Fibroblast of the aortic adventitia (primary cell): ENCODE measurements at regions not wholly inside any gene's neighbourhood (a gene's known extent, or its start where the extent isn't known, plus 50 kb on each side); places are given as distances from the start of the nearest gene placed in this dataset.
A peak's percentile ranks its signal among the peaks of the same experiment; 100 is the strongest.

Experiments used
- DNase-seq: peaks from one replicate; pipeline ENCODE4 v3.0.0-alpha.2; 2010; ENCODE audit warnings: low read depth
- H3K4me3 ChIP-seq: 2 replicates; pipeline ENCODE4 v1.5.1; 2011; ENCODE audit warnings: low read depth, mild to moderate bottlenecking, control low read depth, low read length, moderate library complexity
- TF ChIP-seq, protein P1 (sequence below): IDR thresholded peaks from 2 replicates; pipeline ENCODE4 v1.5.1; 2011; ENCODE audit warnings: mild to moderate bottlenecking, low read length, control low read depth, inconsistent platforms; ENCODE audit not compliant: insufficient read depth

- no peak overlapping the region for H3K4me3 ChIP-seq
- DNase-seq = no peak
- TF ChIP-seq, protein P1, sequence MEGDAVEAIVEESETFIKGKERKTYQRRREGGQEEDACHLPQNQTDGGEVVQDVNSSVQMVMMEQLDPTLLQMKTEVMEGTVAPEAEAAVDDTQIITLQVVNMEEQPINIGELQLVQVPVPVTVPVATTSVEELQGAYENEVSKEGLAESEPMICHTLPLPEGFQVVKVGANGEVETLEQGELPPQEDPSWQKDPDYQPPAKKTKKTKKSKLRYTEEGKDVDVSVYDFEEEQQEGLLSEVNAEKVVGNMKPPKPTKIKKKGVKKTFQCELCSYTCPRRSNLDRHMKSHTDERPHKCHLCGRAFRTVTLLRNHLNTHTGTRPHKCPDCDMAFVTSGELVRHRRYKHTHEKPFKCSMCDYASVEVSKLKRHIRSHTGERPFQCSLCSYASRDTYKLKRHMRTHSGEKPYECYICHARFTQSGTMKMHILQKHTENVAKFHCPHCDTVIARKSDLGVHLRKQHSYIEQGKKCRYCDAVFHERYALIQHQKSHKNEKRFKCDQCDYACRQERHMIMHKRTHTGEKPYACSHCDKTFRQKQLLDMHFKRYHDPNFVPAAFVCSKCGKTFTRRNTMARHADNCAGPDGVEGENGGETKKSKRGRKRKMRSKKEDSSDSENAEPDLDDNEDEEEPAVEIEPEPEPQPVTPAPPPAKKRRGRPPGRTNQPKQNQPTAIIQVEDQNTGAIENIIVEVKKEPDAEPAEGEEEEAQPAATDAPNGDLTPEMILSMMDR = no peak
Observed at GRCh38 chrX:140297273-140297672, 207.6 kb downstream of the SOX3 start.

- TF ChIP-seq, protein P1 = no peak
- H3K4me3 ChIP-seq = no peak overlapping the region
- DNase-seq = no peak
Observed at GRCh38 chrX:140292961-140293360, 211.9 kb downstream of the SOX3 start.

- no peak overlapping the region for H3K4me3 ChIP-seq
- TF ChIP-seq, protein P1 = no peak
- DNase-seq = no peak
Observed at GRCh38 chrX:140292188-140292587, 212.7 kb downstream of the SOX3 start.

GRCh38 chrX:140274811-140275525 lies 229.9 kb downstream of the SOX3 start:
- TF ChIP-seq, protein P1 = no peak
- no peak overlapping the region for H3K4me3 ChIP-seq
- DNase-seq = peak; percentile 52

GRCh38 chrX:140273921-140274320 lies 230.9 kb downstream of the SOX3 start:
- TF ChIP-seq, protein P1 = no peak
- H3K4me3 ChIP-seq = no peak overlapping the region
- no peak for DNase-seq

DNA sequence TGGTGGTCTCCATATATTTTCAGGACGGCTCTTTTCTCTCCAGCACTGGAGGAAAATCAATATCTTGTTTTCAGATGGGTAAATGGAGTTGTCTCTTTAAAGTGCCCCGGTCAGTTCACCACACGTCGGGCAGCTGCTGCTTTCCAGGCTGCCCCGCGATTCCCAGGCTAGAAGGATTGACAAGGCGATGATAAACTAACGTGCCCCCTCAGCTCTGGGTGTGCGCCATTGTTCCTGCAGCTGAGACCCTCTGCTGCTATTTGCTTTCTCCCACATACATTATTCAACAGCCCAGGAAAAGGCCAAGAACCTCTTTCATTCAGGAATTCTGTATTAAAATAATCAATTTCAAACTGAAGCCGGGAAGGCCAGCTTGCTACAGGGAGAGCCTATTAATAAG lies 254.5 kb downstream of the SOX3 start:
- no peak for DNase-seq
- TF ChIP-seq, protein P1 = no peak
- H3K4me3 ChIP-seq = no peak overlapping the region

- DNase-seq = no peak
- H3K4me3 ChIP-seq = no peak overlapping the region
- TF ChIP-seq, protein P1 = no peak
Observed at GRCh38 chrX:140249088-140249487, 255.8 kb downstream of the SOX3 start.
